A549 (cell line): ENCODE measurements at regions not wholly inside any gene's neighbourhood (a gene's known extent, or its start where the extent isn't known, plus 50 kb on each side); places are given as distances from the start of the nearest gene placed in this dataset.
"Not testable (repeated sequence)": the region's sequence is repeated elsewhere in the genome, so short reads cannot be mapped to it uniquely, and the experiment has no call there.

ENCODE experiments used
- ATAC-seq, 2 experiments: fragments of 200-7000 bp in 1 of 2; fragments of >200 bp in 1 of 2; cut with Nextera tagmentation in 1 of 2; cut with Tn5 transposase in 1 of 2; 3 replicates each; pipeline versions ENCODE4 v1.8.0 to v1.9.1; 2018 to 2020; ENCODE audit warnings: mild to moderate bottlenecking in 1 of 2, moderate library complexity in 1 of 2
- CTCF ChIA-PET: fragments of 300-600 bp; sonication (Branson Sonifier 250); formaldehyde crosslinking; extraction: SDS; loops from one replicate; lab custom pipeline; 2021; ENCODE audit warnings: antibody characterized with exemption, inconsistent platforms; lab: Yijun Ruan, JAX
- POLR2A ChIA-PET: fragments of 350-600 bp; formaldehyde crosslinking; extraction: SDS; loops from one replicate; lab custom pipeline; 2021; ENCODE audit warnings: antibody characterized with exemption, inconsistent platforms; lab: Yijun Ruan, JAX
- DNase-seq, 2 experiments: peaks; one replicate each; pipeline versions ENCODE4 v3.0.0 to v3.0.0-alpha.2; 2011 to 2016; ENCODE audit warnings: low read depth in 1 of 2, low spot score in 1 of 2
- FAIRE-seq: peaks from 2 replicates; lab custom pipeline; 2011; peaks lifted over from hg19 to GRCh38; lab: Jason Lieb, UNC
- H3K27ac ChIP-seq, 2 experiments: fragments of >200 bp; sonication (Bioruptor Twin); formaldehyde crosslinking; 3 replicates each; pipeline ENCODE4 v1.5.1; 2016 to 2017
- H3K4me1 ChIP-seq: fragments of >200 bp; sonication (Bioruptor Twin); formaldehyde crosslinking; 3 replicates; pipeline ENCODE4 v1.6.1; 2016
- H3K4me2 ChIP-seq: fragments of >200 bp; sonication (Bioruptor Twin); formaldehyde crosslinking; 3 replicates; pipeline ENCODE4 v1.6.1; 2016
- H3K4me3 ChIP-seq: fragments of >200 bp; sonication (Bioruptor Twin); formaldehyde crosslinking; 3 replicates; pipeline ENCODE4 v1.5.1; 2016
- H3K9me3 ChIP-seq: fragments of >200 bp; sonication (Bioruptor Twin); formaldehyde crosslinking; 3 replicates; pipeline ENCODE4 v1.6.1; 2016
- CBX2 ChIP-seq: fragments of 200-600 bp; sonication (generic); IDR thresholded peaks from 2 replicates; pipeline ENCODE4 v1.6.1; 2016; ENCODE audit warnings: low read depth, mild to moderate bottlenecking, borderline replicate concordance
- CHD4 ChIP-seq: fragments of 200-600 bp; sonication (generic); IDR thresholded peaks from 2 replicates; pipeline ENCODE4 v1.6.1; 2016; ENCODE audit warnings: antibody characterized with exemption, mild to moderate bottlenecking, borderline replicate concordance
- EHMT2 ChIP-seq: fragments of 200-600 bp; sonication (generic); IDR thresholded peaks from 2 replicates; pipeline ENCODE4 v1.6.1; 2016; ENCODE audit warnings: antibody characterized with exemption, low read depth, mild to moderate bottlenecking, moderate library complexity
- EP300 ChIP-seq, 2 experiments: fragments of >200 bp; sonication (Bioruptor Twin); formaldehyde crosslinking; IDR thresholded peaks; 2 replicates in 1 of 2; 3 replicates in 1 of 2; pipeline ENCODE4 v1.6.1; 2016 to 2017
- ESRRA ChIP-seq: fragments of 150-350 bp; IDR thresholded peaks from 2 replicates; pipeline ENCODE4 v1.6.1; 2014; ENCODE audit warnings: mild to moderate bottlenecking, low read length, borderline replicate concordance
- FOSB ChIP-seq: fragments of 250-450 bp; sonication (Bioruptor Pico); IDR thresholded peaks from 2 replicates; pipeline ENCODE4 v1.5.0; 2020; ENCODE audit warnings: mild to moderate bottlenecking, moderate library complexity
- HDAC2 ChIP-seq: fragments of 200-600 bp; sonication (generic); IDR thresholded peaks from 2 replicates; pipeline ENCODE4 v1.6.1; 2016
- HEYL ChIP-seq: fragments of 250-450 bp; sonication (Bioruptor Pico); IDR thresholded peaks from 2 replicates; pipeline ENCODE4 v1.8.0; 2021; ENCODE audit warnings: mild to moderate bottlenecking, moderate library complexity
- HMGXB4 ChIP-seq: fragments of 250-450 bp; sonication (Bioruptor Pico); IDR thresholded peaks from 2 replicates; pipeline ENCODE4 v1.5.0; 2021; ENCODE audit warnings: mild to moderate bottlenecking, moderate library complexity, borderline replicate concordance
- HOXA7 ChIP-seq: fragments of 250-450 bp; sonication (Bioruptor Pico); IDR thresholded peaks from 2 replicates; pipeline ENCODE4 v1.5.0; 2020; ENCODE audit warnings: mild to moderate bottlenecking, moderate library complexity
- MAZ ChIP-seq: fragments of 150-350 bp; IDR thresholded peaks from 2 replicates; pipeline ENCODE4 v1.6.1; 2014; ENCODE audit warnings: antibody characterized with exemption, low read depth, low read length, borderline replicate concordance
- PHF8 ChIP-seq: fragments of 200-600 bp; sonication (generic); IDR thresholded peaks from 2 replicates; pipeline ENCODE4 v1.6.1; 2016; ENCODE audit warnings: low read depth, mild to moderate bottlenecking, antibody characterized with exemption, moderate library complexity, borderline replicate concordance
- POLR2A ChIP-seq: IDR thresholded peaks from 2 replicates; pipeline ENCODE4 v1.6.1; 2012; ENCODE audit warnings: mild to moderate bottlenecking, low read length
- POLR2AphosphoS2 ChIP-seq: conservative IDR thresholded peaks from 2 replicates; pipeline ENCODE4 v1.6.1; 2012; ENCODE audit warnings: low read length, improper control_type of control experiment, inconsistent platforms
- RARB ChIP-seq: fragments of 250-450 bp; sonication (Bioruptor Pico); IDR thresholded peaks from 2 replicates; pipeline ENCODE4 v1.8.0; 2021; ENCODE audit warnings: mild to moderate bottlenecking, moderate library complexity
- RCOR1 ChIP-seq: fragments of 150-350 bp; IDR thresholded peaks from 2 replicates; pipeline ENCODE4 v1.6.1; 2014; ENCODE audit warnings: antibody characterized with exemption, low read length, low read depth
- RNF2 ChIP-seq: fragments of 200-600 bp; sonication (generic); IDR thresholded peaks from 2 replicates; pipeline ENCODE4 v1.6.1; 2016; ENCODE audit warnings: low read depth, mild to moderate bottlenecking, antibody characterized with exemption, moderate library complexity, borderline replicate concordance
- ZC3H11A ChIP-seq: fragments of 450-650 bp; IDR thresholded peaks from 2 replicates; pipeline ENCODE4 v1.6.1; 2014; ENCODE audit warnings: antibody characterized with exemption, mild to moderate bottlenecking
- ZSCAN20 ChIP-seq: fragments of 250-450 bp; sonication (Bioruptor Pico); IDR thresholded peaks from 2 replicates; pipeline ENCODE4 v1.8.0; 2022; ENCODE audit warnings: mild to moderate bottlenecking, moderate library complexity
- WGBS: methylation state at CpG from one replicate; pipeline ENCODE4 v1.1.6; 2017; ENCODE audit errors: missing lambda C conversion rate; 5-methylcytosine and 5-hydroxymethylcytosine counted together

- Histone ChIP-seq H3K4me3 (no peak overlapping the region), H3K27ac (no peak overlapping the region), H3K4me1 (no peaks in the 10 kb centered on the region), H3K4me2 (no peak overlapping the region), H3K9me3 (no peaks in the 10 kb centered on the region; the same call in 2 of the 3 replicates)
- CTCF ChIA-PET, result no interaction called here
- FAIRE-seq (no peak), ATAC-seq (no peak), DNase-seq (no peak)
- POLR2A ChIA-PET, result no interaction called here
- TF ChIP-seq FOSB (CRISPR knock-in tag) (no peak), EHMT2 (no peak), RCOR1 (no peak), RARB (CRISPR knock-in tag) (no peak)
Measured at GRCh38 chr9:102398205-102398604, 596.9 kb upstream of the CYLC2 start.

- DNase-seq, H3K4me3 ChIP-seq, H3K27ac ChIP-seq, H3K4me2 ChIP-seq, POLR2A ChIA-PET, H3K4me1 ChIP-seq, ATAC-seq, CTCF ChIA-PET, FAIRE-seq, H3K9me3 ChIP-seq: not testable (repeated sequence)
- WGBS, result 51% methylated on average over 2 of the region's 2 CpGs
Measured at GRCh38 chr9:102385620-102386019, 609.5 kb upstream of the CYLC2 start.

- no peaks in the 10 kb centered on the region for H3K4me1 ChIP-seq
- DNase-seq (no peak), FAIRE-seq (no peak), ATAC-seq (no peak)
- no peak overlapping the region for H3K4me2 ChIP-seq
- no peaks in the 10 kb centered on the region for H3K9me3 ChIP-seq
- 21% methylated on average over 6 of the region's 6 CpGs for WGBS
- ChIA-PET POLR2A (no interaction called here), CTCF (no interaction called here)
- H3K27ac ChIP-seq, result no peak overlapping the region
- TF ChIP-seq PHF8, result no peak
- TF ChIP-seq POLR2AphosphoS2, result no peak
- no peak for TF ChIP-seq ZSCAN20 (CRISPR knock-in tag)
- TF ChIP-seq CHD4, result no peak
- no peak for TF ChIP-seq POLR2A
- no peak for TF ChIP-seq RNF2
- TF ChIP-seq HDAC2, result no peak
- TF ChIP-seq EP300 (IDR thresholded peaks at IDR 0.05), result no peak
- TF ChIP-seq, all 56 proteins: peak for 0
- no peak overlapping the region for H3K4me3 ChIP-seq
Measured at GRCh38 chr9:102362470-102363132, 624.2 kb upstream of the GRIN3A start.

DNA sequence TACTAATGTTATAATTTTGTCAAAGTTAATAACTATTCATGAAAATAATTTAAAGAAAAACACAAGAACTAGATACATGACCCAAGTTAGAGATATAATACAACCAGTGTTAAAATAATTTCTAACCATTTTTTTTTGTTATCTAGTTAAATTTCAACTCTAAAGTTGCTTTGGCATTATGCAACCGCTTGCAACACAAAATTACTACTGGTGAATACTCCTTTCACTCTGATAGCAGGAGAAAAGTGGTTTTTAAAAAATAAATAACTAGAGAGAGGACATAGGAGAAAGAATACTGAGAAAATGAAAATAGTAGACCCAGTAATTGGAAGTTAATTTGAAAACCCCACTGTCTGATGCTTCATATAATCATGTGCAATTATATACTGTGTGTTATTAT, 622.4 kb upstream of the GRIN3A start:
- Histone ChIP-seq H3K9me3 (no peaks in the 10 kb centered on the region), H3K27ac (no peak overlapping the region), H3K4me3 (no peak overlapping the region), H3K4me1 (no peaks in the 10 kb centered on the region), H3K4me2 (no peak overlapping the region)
- no peak for TF ChIP-seq HMGXB4 (CRISPR knock-in tag)
- no peak for TF ChIP-seq MAZ
- no peak for TF ChIP-seq HEYL (CRISPR knock-in tag)
- no peak for TF ChIP-seq HOXA7 (CRISPR knock-in tag)
- no peak for TF ChIP-seq ZC3H11A
- TF ChIP-seq CBX2, result no peak
- TF ChIP-seq ESRRA, result no peak
- FAIRE-seq (no peak), DNase-seq (no peak), ATAC-seq (no peak)
- POLR2A ChIA-PET, result no interaction called here
- 21% methylated on average over 1 of the region's 1 CpG for WGBS
- CTCF ChIA-PET, result no interaction called here
